ENCODE measurements at regions not wholly inside any gene's neighbourhood (a gene's known extent, or its start where the extent isn't known, plus 50 kb on each side); places are given as distances from the start of the nearest gene placed in this dataset.

DNA sequence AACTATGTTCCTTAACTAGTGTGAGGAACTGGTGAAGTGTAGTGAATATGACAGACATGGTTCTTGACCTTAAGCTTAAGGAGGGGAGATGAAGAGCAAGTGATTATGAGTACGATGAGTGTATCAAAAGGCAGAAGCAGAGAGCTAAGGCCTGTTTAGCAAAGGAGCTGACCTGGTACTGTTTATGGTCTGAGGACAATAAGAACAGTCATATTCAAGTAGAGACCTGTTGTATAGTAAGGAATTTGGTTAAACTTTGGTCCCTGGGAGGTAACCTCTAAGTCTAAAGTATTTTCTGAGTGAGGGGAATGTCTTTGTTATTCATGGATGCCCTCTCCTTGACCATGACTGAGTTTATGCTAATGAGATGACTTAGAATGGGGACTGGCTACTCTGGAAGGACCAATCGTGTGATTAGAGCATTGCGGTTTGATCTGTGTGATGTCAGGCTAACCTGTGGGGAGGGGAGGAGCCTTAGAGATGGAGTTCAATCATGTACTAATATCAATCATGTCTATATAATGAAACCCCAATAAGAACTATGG is 389.3 kb downstream of the BMP4 start:
- TF ChIP-seq, protein P1, sequence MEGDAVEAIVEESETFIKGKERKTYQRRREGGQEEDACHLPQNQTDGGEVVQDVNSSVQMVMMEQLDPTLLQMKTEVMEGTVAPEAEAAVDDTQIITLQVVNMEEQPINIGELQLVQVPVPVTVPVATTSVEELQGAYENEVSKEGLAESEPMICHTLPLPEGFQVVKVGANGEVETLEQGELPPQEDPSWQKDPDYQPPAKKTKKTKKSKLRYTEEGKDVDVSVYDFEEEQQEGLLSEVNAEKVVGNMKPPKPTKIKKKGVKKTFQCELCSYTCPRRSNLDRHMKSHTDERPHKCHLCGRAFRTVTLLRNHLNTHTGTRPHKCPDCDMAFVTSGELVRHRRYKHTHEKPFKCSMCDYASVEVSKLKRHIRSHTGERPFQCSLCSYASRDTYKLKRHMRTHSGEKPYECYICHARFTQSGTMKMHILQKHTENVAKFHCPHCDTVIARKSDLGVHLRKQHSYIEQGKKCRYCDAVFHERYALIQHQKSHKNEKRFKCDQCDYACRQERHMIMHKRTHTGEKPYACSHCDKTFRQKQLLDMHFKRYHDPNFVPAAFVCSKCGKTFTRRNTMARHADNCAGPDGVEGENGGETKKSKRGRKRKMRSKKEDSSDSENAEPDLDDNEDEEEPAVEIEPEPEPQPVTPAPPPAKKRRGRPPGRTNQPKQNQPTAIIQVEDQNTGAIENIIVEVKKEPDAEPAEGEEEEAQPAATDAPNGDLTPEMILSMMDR (IDR thresholded peaks at IDR 0.05), result no peak
- Histone ChIP-seq H3K27ac (no peak overlapping the region), H3K4me1 (peaks cover 7% of the 10 kb centered on the region), H3K4me3 (no peak overlapping the region), H3K36me3 (no peaks in the 10 kb centered on the region), H3K27me3 (no peaks in the 10 kb centered on the region), H3K9me3 (peaks cover 3% of the 10 kb centered on the region)
- ATAC-seq, result no peak
- no peak for DNase-seq
- intact Hi-C loops (cut with DNase I), result no loop called here

DNA sequence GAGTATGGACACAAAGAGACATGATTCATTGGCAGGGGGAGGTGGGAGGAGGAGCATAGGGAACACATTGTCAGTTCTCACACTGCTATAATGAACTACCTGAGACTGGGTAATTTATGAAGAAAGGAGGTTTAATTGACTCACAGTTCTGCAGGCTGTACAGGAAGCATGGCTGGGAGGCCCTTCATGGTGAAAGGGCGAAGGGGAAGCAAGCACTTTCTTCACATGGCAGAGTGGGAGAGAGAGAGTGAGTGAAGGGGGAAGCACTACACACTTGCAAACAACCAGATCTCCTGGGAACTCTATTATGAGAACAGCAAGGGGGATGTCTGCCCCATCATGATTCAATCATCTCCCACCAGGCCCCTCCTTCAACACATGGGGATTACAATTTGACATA is 391.8 kb downstream of the BMP4 start:
- intact Hi-C loops (cut with DNase I), result no loop called here
- peaks cover 3% of the 10 kb centered on the region for H3K9me3 ChIP-seq
- no peak overlapping the region for H3K4me3 ChIP-seq
- H3K27ac ChIP-seq, result no peak overlapping the region
- no peak for DNase-seq
- TF ChIP-seq, protein P1 (IDR thresholded peaks at IDR 0.05), result no peak
- H3K27me3 ChIP-seq, result no peaks in the 10 kb centered on the region
- H3K36me3 ChIP-seq, result no peaks in the 10 kb centered on the region
- peak; percentile 26 for ATAC-seq
- no peaks in the 10 kb centered on the region for H3K4me1 ChIP-seq

DNA sequence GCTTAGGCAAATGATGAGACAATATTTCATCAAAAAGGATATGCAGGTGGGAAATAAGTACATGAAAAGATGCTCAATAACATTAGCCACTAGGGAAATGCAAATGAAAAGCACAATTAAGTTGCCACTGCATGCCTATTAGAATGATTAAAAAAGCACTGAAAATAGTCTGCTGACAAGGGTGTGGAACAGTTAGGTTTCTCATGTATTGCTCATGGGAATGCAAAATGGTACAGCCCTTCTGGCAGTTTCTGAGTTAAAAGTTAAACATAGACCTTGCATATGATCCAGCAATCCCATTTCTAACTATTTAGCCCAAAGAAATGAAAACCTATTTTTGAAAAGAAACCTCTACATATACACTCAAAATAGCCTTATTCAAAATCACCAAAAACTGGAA is 393.0 kb downstream of the BMP4 start:
- TF ChIP-seq, protein P1 (IDR thresholded peaks at IDR 0.05), result no peak
- intact Hi-C loops (cut with DNase I), result no loop called here
- Histone ChIP-seq H3K4me3 (no peak overlapping the region), H3K27me3 (no peaks in the 10 kb centered on the region), H3K4me1 (no peaks in the 10 kb centered on the region), H3K27ac (no peak overlapping the region), H3K9me3 (peaks cover 3% of the 10 kb centered on the region), H3K36me3 (no peaks in the 10 kb centered on the region)
- DNase-seq (no peak), ATAC-seq (no peak)

DNA sequence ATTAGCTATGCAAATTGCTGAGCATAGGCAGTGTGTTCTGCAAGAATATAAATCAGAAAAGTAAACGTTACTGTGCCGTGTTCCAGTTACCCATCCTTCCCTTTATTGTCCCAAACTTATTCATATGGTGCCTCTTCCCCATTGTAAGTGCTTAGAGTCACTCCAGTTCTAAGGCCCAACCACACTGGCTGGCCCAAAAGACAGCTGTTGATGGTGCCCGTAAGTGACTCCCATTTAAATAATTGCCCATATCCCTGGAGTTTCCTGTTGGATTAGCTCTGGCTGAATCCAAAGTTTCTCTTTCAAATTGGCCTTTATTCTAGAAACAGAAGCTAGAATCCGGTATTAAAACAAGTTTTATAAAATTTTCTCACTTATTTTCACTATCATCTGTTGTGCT is 400.1 kb upstream of the DDHD1 start:
- no peak overlapping the region for H3K27ac ChIP-seq
- no peaks in the 10 kb centered on the region for H3K9me3 ChIP-seq
- H3K27me3 ChIP-seq, result no peaks in the 10 kb centered on the region
- TF ChIP-seq, protein P1 (IDR thresholded peaks at IDR 0.05), result no peak
- no peaks in the 10 kb centered on the region for H3K4me1 ChIP-seq
- H3K36me3 ChIP-seq, result no peaks in the 10 kb centered on the region
- intact Hi-C loops (cut with DNase I), result no loop called here
- no peak for DNase-seq
- ATAC-seq, result no peak
- H3K4me3 ChIP-seq, result no peak overlapping the region

DNA sequence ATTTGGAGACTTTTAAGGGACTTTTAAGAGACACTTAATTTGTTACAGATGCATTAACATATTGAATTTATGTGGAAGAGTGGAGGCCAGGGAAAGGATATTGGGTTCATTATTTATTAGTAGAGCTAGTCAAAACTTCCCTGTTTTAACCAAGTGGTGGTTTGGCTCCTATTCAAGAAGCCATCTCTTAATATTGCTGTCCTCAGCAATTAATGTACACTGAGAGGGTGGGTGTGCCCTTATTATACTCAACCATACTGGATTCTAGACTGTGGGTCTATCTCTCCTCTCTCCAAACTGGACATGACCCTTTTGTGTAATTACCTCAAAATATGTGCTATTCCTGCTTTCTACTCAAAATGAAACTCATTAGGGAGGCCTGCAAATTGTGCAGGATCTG is 398.7 kb upstream of the DDHD1 start:
- TF ChIP-seq, protein P1 (IDR thresholded peaks at IDR 0.05), result no peak
- no peaks in the 10 kb centered on the region for H3K36me3 ChIP-seq
- intact Hi-C loops (cut with DNase I), result no loop called here
- H3K27ac ChIP-seq, result no peak overlapping the region
- no peak for DNase-seq
- H3K4me3 ChIP-seq, result no peak overlapping the region
- no peaks in the 10 kb centered on the region for H3K9me3 ChIP-seq
- no peak for ATAC-seq
- H3K27me3 ChIP-seq, result no peaks in the 10 kb centered on the region
- H3K4me1 ChIP-seq, result no peaks in the 10 kb centered on the region

DNA sequence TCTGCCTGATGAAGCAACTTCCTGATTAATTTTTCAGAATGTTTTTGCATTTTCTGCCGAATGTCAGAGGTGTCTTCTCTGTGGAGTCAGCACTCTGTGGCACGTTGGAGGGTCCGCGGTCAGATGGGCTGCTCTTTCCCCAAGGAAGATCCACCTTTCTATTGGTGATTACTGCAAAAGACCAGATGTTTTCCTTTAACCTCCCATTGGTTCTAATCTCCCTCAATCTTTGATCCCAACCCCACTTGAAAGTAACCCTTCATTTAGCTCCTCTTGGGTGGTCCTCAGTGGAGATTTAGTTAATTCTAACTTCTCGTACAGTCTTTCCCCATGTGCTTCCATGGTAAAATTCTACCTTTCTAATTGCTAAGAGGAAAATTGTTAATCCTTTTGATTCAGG is 397.7 kb upstream of the DDHD1 start:
- Histone ChIP-seq H3K4me1 (no peaks in the 10 kb centered on the region), H3K4me3 (no peak overlapping the region), H3K27ac (no peak overlapping the region), H3K36me3 (no peaks in the 10 kb centered on the region), H3K9me3 (no peaks in the 10 kb centered on the region), H3K27me3 (no peaks in the 10 kb centered on the region)
- intact Hi-C loops (cut with DNase I), result no loop called here
- DNase-seq (no peak), ATAC-seq (no peak)
- TF ChIP-seq, protein P1 (IDR thresholded peaks at IDR 0.05), result no peak

Measured in upper lobe of right lung (tissue), 1 donor.